CD4-positive, alpha-beta T cell treated with Interleukin-2 at 100 ng/mL for 4 hours (primary cell): ENCODE measurements at regions not wholly inside any gene's neighbourhood (a gene's known extent, or its start where the extent isn't known, plus 50 kb on each side); places are given as distances from the start of the nearest gene placed in this dataset.

Source experiments
- DNase-seq: peaks from one replicate; pipeline ENCODE4 v3.0.0-alpha.2; 2020; ENCODE audit warnings: low spot score

DNA sequence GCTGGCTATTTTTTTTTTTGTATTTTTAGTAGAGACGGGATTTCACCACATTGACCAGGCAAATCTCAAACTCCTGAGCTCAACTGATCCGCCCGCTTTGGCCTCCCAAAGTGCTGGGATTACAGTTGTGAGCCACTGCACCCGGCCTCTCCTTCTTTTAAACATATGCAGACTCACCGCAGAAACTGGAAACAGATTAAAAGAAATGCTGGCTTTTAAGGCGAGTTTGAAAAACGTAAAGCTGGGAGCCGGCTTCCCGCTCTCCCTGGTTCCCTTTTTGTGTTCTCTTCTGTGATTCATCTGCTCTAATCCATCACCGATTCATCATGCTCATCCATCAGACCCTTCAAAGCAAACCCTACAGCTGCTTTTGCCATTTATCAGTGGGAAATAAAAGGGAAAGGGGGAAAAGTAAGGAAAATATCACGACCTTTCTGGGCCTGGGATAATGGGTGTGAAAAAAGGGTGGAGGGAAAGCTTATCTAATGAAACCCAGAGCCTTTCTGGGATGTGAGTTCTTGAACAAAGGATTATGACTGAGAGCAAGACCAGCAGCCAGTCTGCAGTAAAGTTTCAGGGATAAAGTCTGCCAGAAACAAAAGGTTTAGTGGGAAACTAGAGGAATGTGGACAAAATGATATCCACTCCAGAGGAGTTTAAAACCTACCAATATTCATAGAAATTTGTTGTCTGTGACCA, 92.3 kb upstream of the LRIG1 start:
- DNase-seq: no peak

DNA sequence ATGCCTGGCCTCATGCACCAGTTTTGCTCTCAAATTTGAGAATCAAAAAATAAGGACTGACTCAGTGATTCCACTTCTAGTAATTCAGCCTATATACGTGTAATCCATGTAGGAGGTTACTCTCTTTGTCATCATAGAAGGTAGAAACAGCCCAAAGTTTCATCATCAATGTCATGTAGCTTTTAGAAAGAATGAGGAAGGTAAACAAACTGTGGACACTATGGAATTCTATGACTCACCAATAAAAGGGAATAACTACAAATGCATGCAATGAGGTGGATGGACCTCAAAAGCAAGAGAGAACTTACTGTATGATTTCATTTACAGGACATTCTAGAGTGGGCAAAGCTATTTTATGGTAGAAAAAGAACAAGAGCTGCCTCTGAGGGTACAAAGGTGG, 93.2 kb upstream of the LRIG1 start:
- no peak for DNase-seq

DNA sequence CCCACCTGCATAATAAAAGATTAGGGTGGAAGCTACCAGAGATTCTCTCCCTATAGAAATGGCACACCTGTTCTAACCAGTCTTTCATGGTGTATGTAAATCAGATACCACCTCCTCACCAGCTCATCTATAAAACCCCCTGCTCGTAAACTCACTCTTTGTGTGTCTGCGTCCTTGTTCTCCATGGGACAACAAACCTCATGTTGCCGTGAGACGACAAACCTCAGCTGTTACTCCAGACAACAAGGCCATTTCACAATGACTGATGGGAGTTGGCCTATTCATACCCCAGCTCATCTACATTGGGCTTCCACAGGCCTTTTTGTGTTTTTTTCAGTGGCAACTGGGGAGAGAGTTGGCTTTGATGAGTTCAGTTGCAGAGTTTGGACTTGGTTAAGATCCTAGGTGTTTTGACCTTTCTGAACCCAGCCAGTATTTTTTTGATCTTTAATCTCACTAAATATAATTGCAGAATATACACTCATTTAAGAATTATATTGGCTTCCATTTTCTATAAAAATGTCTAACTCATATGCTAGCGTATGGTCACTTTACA, 96.6 kb upstream of the LRIG1 start:
- no peak for DNase-seq

DNA sequence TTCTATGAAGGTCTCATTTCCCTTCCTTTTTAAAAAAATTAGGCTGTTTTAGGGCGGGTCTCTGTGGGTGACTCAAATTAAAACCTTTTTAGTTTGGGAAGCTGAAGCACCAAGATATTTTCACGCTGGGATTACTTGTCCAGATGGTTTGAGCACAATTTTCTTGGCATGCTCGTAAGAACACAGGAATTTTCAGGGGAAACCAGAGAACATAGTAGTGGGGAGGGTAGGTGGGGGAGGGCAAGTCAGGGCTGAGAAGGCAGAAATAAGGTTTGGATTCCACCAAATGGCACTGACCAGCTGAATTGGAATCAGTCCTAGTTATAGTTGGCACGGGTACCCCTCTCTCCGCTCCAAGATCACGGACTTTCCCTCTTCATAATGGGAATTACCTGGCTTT, 97.3 kb upstream of the LRIG1 start:
- DNase-seq: no peak

DNA sequence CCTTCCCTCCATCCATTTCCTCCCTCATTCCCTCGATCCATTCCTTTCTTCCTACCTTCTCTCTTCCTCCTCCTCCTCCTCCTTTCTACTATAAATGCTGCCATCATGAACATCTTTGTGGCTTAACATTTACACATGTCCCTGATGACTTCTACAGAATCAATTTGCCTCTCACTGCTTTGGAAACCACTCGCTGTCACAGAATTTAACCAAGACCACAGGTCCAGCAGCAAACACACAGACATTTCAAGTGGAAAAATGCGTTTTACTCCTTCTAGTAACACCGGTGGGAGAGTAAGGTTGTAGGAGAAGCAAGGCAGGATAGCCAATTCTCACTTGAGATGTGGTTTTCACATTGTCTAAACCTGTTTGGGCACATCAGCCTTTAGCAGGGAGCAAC, 101.4 kb upstream of the LRIG1 start:
- DNase-seq: no peak

DNA sequence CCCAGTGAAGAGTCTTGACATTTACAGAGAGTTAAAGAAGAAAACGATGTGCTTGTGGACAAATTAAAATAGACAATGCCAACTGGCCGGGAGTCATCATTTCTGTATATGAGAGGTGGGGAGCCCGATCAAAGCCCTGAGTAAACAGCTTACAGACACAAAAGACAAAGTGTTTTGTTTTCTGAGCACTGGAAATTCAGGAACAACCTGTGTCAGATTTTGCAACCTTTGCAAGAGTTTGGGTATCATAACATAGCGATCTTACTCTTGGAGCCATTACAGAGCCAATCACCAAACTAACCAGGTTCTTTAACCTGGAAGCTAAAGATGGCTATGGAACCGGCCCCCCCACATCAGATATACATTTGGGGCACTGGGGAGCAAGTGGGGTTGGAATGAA, 101.9 kb upstream of the LRIG1 start:
- no peak for DNase-seq

DNA sequence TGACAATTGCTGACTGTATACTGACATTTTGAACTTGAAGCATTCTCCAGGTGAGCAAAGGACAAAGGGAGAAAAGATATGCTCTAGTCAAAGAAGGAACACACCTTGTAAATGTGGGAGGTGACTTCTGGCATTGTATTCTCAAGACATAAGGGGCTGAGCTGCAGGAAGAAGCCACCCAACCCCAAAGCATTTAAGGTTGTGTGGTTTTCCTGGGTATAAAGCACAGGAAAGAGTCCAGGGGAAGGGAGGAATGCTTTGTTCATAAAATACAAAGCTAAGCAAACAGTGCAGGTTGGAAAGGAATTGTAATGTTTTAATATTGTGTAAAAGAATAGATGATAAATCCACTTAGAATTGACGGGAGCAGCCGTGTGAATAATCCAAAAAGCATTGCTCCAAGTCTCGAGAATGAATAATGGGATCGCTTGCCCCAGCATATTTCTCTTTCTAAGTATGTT, 102.4 kb upstream of the LRIG1 start:
- DNase-seq: no peak

DNA sequence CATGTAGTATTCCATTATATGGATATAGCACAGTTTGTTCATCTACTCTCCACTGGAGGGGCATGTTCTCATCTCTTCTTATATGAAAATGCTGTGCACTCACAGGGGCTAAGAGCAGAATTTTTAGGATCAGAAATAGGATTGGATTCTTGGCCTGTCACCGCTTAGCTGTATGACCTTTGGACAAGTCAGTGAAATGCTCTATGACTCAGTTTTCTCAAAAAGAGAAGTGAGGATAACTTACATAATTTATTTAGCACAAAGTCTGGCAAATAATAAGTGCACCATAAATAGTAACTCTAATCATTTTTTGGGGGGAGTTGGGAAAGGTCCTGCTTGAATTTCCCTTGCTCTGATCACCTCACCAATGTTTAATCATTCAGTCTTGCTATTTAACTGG, 103.7 kb upstream of the LRIG1 start:
- DNase-seq: no peak

DNA sequence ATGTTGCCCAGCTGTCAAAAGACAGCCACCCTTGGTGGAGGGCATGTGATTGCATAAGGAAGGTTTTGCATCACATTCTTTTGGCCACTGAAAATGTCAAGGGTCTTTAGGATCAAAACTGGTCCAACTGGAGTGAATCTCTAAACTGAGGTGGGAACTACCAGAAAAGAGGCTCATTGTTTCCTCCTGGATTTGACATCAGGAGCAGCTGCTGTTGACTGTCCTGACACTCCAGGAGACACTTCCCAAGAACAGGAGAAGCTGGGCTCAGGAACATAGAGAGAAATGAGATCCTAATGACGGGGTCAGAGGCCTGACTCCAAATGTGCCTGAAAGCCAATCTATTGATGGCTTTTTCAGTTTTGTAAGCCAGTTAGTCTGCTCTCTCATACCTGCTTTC, 105.3 kb upstream of the LRIG1 start:
- no peak for DNase-seq

DNA sequence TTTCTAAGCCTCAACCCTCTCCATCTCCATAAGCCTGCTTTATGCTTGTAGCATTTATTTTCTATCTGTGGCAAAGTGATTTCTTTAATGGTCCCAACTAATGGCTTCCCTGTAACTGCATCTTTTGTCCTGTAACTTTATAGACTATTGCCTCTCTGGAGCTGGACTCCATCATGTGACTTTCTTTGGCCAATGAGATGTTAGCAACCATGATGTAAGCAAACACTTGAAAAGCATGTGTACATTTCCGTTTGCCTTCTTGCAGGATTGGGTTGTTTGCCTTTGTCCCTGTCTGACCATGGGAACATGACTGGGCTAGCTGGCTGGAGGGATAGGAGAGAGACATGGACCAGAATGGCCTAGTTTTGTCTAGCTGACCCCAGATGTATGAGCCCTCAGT, 106.0 kb upstream of the LRIG1 start:
- DNase-seq: no peak

DNA sequence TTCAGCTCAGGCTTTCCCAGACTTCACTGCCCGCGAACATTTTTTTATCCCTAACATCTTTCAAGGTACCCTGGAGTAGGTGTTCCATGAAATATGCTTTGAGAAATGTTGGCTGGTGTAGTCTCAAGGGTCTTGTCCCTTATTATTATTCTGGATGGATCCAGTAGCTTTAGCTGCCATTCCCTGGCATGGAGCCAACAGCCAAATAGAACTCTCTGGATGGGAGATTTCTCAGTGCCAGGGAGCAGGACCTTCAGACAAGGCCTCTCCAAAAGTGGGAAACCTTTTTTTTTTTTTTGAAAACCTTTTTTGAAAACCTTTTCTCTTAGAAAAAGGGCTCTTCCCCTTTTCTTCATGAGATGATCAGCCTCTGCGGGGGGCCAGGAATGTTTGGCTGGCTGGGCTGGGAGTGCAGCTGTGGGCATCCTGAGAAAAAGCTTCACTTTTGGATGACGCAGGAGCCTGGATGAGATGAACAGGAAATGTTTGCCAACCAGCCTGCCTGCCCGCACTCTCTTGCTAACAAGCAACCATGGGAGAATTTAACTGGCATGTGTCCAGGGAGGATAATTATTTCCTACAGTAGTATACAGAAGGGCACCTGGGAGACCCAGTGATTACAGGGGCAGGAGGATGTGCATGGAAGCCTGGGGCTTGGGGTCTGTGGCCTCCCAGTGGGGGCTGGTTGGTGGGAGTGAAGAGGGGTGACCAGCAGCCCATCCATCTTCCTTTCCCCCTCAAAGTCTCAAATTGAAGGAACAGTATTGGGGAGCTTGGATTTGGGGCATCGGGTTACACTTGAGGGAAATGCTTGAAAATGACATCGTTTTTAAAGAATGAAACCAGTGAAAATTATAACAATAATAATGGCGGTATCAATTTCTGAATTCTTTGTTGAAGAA, 109.1 kb upstream of the LRIG1 start:
- no peak for DNase-seq

DNA sequence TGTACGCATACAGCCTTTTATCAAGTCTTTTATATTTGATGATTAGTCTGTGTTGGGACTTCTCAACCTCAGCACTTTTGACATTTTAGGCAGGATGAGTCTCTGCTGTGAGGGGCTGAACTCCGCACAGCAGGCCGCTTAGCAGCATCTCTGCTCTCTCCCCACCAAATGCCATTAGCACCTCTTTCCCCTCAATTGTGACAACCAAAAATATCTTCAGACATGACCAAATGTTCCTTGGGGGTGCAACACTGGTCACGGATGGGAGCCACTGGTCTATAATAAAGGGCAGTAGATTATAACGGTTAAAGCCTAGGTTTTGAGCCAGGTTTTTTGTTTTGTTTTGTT, 109.7 kb upstream of the LRIG1 start:
- DNase-seq: no peak

DNA sequence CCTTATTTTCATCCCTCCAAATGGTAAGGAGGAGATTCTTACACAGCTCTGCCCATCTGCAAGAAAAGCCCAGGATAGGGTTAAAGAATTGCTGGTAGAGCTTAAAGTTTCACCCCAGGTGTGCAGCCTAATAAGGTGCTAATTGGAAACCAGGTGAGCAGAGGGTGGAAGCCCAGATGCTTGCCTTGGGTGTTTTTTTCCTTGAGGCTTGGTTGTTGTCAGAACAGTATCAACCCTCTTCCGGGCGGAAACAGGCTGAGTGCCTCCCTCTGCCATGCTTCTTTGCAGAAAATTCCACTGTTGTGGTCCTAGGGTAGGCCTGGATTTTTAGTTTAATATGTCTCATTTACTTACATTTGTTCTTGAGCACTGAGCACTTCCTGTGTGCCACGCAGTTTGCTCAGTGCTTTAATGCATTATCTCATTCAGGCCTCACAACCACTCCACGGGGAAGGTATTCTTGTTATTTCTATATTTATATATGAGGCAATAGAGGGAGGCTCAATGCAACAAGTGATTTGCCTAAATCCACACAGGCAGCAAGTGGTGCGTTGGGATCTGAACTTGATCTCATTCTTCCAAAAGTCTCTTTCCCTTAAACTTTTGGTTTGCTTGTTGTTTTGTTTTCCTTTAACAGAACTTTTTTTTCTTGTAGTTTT, 115.0 kb upstream of the LRIG1 start:
- no peak for DNase-seq

DNA sequence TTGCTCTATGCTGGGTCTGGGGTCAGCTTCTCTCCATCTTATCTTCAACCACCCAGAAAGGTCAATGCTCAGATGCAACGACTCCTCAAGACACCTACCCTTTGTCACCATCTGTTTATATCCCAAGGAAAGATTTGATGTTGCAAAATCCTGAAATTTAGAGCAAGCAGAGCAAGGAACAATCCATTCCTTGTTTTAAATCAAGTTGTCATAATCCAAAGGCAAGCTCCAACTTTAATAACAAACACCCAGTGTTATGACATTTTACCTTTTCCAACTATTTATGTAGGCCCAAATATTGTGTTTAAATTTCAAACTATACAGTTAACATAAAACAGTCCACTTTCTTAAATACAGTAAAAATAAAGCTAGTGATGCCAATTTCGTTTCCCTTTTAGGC, 116.5 kb upstream of the LRIG1 start:
- no peak for DNase-seq

DNA sequence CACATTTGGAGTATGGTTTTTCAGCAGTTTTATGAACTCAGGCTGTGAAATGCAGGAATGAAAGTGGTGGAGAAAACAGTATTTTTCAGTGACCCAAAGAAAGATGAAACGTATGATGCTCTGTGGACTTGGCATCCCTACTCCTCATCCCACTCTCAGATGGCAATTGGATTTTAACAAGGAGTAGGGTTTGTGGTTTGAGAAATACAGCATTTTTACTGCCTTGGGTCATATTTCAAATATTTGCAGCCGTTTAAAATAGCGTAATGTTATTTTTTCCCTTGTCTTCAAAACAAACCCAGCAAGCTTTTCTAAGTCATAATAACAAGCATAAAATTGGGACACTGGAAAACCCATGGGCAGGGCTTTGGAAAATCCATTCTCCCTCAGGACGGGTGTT, 117.2 kb upstream of the LRIG1 start:
- no peak for DNase-seq

DNA sequence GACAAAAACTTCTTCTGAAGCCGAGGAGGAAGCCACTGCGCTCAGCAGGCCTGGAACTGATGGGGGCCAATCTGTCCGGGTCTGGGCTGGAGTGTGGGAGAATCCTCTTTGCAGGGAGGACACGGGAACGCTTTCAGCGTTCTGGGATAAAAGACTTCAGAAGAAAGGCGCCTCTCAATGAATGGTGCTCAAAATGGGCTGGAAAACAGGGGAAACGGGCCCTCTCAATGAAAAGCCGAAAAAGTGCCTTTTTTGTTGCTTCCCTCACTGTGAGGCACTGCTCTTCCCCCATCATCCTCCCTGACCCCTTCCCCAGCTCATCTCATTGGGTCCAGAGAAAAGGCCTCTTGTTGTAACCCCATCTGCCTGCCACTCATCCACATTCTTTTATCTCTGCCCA, 119.5 kb upstream of the LRIG1 start:
- DNase-seq: no peak

DNA sequence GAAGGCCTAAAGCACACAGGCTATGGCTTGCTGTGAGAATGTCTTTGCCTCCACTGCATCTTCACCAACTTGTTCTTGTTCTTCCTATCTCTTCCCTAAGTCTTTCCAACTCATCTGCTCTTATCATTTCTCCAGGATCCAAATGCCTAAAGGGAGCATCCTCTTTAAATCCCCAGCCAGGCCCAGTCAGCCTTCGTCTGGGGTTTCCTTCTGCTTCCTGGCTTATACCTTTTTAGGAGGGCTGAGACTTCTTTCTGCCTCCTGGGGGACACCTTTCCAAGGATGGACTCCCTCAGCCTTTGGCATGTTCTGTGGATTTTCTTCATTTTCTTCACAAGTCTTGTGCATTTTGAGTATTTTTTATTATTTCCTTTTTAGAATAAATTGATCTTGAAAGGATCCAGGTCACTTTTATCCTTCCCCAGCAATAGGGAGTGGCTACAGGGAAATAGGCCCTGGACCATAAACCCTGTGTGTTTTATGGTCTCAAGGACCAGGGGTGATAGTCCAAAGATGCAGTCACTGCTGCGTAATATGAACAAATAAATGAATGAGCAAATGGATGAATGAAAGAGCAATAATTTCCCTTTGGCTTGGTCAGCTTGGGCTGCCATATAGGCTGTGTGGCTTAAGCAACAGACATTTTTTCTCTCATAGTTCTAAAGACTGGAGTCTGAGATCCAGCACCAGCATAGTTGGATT, 122.1 kb upstream of the LRIG1 start:
- no peak for DNase-seq

DNA sequence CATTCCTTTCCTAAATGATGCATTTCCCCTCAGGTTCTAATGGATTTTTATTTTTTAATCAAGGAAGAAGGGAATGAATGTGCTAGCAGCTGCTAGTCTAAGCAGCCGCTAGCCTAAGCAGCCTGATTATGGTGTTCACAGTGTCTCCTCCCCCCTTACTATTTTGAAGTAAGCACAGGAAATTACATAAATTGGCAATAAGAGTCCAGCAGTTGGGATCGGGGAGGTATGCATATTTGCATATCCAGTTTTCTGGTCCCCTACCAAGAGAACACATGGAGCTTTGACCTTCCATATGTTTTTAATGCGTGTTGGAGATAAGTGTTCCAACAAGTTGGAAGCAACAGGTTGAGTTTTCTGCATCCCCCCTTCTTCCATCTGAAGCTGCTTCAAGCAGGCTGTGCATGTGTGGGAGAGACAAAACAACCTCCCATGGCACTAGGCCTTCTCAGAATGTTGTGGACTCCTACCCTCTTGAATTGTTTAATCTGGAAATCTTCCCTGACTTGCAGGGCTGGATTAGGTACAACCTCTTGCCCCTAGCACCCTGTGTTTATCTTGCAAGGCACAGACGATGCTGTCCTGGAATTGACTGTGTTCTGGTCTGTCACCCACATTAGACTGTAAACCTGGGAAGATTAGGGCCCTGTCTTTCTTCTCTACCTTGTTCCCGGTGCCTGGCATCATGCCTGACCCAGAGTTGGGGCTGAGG, 124.8 kb upstream of the LRIG1 start:
- no peak for DNase-seq

DNA sequence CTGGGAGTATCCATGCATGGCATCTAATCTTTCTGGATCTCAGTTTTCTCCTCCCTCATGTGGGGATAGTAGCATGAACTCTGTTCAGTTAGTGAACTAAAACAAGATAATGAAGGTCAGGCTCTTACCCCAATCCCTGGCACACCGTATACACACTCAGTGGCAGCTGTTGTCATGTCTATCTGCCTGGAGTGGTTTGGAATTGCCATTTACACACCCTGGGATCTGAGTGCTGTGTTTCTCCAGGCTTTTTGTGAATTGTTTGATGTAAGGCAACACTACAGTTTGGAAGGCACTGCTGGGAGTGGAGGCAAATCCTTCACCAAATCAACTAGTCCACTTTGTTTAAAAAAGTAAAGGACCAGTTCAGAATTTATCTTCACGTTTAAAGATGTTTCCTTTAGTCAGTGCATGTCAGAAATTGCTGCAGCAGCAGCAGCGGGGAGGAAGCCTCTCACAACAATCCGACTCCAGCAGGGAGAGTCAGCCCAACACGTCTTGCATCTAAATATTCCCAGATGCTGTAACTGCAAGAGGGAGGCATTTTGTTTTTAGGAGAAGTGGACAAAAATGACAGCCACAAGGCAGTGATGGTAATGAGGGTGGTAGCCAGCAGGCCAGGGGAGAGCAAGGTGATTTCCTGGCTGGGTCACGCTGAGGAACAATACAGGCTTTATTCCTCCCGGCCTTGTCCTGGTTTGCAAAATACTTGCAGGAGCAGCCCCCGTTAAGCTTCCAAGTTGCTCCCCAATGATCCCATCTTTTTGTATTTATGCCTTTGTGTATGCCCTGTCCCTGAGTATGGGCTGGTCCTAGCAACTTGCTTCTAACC, 128.5 kb upstream of the LRIG1 start:
- DNase-seq: no peak

DNA sequence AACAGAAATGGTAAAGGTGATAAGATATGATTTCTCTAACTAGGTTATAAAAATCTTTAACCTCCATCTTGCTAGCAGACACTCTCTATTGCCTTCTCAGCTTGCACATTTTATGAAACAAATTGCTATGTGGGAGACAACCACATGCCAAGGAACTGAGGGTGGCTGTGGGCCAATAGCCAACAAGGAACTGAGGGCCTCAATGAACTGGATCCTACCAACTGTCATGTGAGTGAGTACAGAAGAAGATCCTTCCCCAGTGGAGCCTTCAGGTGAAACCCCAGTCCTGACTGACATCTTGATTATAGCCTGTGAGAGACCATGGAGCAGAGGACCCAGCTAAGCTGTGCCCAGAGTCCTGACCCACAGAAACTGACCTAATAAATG, 129.2 kb upstream of the LRIG1 start:
- no peak for DNase-seq
